ENCODE measurements at regions not wholly inside any gene's neighbourhood (a gene's known extent, or its start where the extent isn't known, plus 50 kb on each side); places are given as distances from the start of the nearest gene placed in this dataset.

DNA sequence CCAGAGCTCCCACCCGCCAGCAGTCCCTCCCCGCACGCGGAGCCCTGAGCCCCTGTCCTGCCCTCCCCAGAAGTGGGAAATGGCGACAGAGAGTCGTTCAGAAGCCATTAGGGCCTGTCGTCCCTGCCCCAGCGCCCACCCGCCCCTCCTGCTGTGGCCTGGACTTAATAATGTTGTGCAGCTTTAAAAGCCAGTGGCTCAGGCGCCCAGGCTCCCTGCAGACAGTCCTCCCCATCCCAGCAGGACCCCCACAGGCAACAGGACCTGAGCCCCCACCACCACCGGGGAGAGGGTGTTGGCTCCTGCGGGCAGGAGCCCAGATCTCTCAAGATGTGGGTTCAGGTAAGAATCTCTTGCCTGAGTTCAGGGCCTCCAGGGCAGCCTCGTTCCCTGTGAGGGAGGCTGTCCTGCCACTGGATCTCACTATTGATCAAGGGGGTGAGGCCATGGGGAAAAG lies 125.3 kb upstream of the RUNX3 start:
- no peak for DNase-seq

DNA sequence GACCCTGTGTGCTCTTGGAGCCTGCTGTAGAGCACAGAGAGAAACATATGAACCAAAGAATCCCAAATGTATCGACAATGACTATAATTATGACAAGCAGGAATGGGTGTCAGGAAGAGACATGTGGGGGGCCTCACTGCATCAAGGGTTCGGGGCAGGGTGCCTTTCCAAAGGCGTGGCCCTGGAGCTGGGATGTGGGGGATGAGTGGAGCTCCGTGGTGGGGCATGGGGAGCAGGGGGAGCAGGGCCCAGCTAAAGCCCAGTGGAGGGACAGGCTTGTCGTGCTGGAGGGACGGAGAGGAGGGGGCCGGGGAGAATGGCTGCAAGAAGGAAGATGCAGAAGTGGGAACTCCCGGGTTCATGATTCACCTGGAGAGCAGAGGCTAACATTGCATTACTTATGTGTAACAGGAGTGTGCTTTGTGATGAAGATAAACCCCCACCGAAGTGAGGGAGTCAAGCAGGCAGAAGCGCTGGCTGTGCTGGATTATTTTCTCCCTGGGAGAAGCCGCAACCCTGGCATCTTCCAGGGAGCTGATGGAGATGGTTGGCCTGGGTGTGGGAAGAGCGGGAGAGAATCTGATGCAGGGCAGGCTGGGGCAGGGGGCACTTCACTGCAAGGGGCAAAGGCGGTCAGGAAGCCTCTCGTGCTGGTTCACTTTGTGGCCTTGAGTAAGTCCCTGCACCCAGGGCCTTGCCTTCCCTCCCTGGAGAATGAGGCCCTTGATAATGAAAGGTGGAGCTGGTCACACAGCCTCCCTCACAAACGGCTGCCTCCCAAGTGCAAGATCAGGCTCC lies 124.6 kb upstream of the RUNX3 start:
- DNase-seq = no peak

GRCh38 chr1:25053576-25054250 lies 123.6 kb upstream of the RUNX3 start:
- DNase-seq = no peak

- DNase-seq = no peak
Observed at GRCh38 chr1:25051906-25052305, 121.8 kb upstream of the RUNX3 start.

- DNase-seq = no peak
Observed at GRCh38 chr1:25051504-25051903, 121.4 kb upstream of the RUNX3 start.

- DNase-seq = no peak
Observed at GRCh38 chr1:25050165-25050564, 120.1 kb upstream of the RUNX3 start.

GRCh38 chr1:25049190-25049589 lies 119.1 kb upstream of the RUNX3 start:
- no peak for DNase-seq

DNA sequence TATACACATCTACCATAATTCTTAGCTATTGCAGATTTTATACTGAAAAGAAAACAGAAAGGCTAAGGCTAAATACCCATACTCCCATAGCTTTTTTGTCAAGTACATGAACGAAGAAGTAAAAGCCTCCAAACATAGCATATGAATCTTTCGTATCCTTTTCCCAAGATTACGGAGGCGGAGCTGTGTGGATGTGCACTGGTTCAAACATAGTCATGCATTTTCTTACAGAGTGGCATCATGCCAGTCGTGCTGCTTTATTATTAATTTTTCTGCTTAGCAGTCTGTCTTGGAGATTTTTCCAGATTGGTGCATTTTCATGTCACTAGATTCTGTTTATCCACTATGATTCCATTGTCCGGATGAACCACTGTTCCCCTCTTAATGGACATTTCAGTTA lies 118.7 kb upstream of the RUNX3 start:
- DNase-seq = no peak

DNA sequence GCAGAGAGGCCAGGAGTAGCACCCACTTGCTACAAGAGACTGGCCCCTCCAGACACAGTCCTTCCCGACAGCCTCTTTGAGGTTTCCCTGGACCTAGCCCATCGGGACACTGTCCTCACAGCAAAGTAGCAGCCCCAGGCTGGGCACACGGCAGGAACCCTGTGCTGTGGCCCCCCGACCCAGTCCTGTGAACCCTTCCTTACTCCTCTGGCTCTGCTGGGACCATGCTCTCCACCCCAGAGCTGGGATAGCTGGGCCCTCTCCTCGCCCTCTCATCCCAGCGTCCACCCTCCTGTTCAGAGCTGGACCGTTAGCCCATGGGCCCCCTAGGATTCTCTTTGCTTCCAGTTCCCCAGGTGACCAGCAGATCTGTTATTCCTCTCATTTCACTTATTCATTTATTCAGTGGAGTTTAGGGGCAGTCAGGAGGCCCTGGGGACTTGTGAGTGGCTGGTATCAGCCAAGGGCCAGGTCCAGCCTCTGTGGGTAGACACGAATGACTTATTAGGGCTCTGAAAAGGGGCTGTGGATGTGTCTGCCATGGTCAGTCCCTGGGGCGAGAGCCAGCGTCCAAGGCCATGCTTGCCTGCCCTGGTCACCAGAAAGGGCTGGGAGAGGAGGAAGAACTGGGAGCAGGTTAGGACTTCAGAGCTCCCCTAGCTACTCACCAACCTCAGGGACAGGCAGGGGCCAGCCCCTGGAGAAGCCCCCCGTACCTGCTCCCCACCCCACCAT lies 117.6 kb upstream of the RUNX3 start:
- no peak for DNase-seq

GRCh38 chr1:25046194-25046532 lies 116.1 kb upstream of the RUNX3 start:
- no peak for DNase-seq

- no peak for DNase-seq
Observed at GRCh38 chr1:25045480-25046193, 115.6 kb upstream of the RUNX3 start.

GRCh38 chr1:25043228-25043580 lies 113.1 kb upstream of the RUNX3 start:
- no peak for DNase-seq

GRCh38 chr1:25042331-25043227 lies 112.5 kb upstream of the RUNX3 start:
- DNase-seq = no peak

DNA sequence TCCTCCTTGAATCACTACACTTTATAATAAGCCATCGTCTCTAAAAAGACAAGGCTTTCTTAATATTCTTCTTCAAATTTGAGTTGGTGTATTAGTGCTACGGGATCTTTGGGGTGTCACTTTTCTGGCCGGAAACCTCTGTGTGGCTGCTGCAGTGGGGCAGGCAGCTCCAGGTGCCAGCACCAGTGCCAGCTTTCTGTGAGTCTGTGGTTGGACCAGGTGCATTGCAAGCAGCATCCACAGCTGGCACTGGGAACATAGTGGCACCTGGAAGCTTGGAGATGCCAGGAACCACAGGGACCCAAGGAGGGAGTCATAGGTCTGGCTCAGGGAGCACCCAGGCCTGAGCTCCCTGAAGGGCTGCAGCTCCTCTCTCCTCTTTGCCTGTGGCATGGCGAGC lies 111.8 kb upstream of the RUNX3 start:
- no peak for DNase-seq

DNA sequence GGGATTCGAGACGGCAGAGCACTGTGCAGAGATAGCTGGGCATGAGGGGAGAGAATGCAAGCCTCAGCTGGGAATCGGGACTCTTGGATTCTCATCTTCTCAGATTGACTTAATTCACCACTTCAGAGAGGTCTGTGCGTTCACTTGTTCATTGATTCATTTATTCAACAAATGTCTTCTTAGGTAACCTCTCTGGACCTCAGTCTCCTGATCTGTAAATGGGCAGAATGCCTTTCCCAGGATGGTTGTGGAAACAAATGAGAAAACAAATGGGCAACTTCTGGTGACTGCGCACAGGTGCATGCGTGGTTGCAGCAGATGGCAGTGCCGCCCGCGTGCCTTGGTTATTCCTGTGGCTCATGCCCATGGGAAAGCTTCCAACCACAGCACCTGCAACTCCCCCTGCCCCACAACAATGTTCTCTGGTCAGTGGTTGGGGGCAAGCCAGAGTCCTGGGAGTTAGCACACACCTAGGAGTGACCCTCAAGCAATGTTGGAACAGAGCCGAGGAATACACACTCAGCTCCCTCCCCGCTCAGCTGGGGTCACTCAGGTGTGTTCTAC lies 110.1 kb upstream of the RUNX3 start:
- DNase-seq = no peak

- DNase-seq = no peak
Observed at GRCh38 chr1:25039229-25039628, 109.2 kb upstream of the RUNX3 start.

DNA sequence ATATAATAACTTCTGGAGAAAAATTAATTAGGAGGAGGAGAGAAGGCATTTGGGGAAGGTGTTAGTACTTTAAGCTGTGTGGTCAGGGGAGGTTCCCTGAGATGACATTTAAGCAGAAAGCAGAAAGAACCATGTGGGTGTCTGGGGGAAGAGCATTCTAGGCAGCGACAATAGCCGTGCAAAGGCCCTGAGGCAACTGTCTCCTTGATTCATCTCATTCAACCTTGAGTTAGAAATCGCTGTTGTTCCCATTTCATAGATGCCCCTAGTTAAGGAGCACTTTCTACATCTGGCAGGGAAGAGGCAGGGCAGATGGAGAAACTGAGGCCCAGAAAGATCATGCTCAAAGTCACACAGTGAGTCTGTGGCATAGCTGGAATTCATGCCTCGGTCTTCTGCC lies 108.6 kb upstream of the RUNX3 start:
- DNase-seq = no peak

- DNase-seq = no peak
Observed at GRCh38 chr1:25037174-25038074, 107.3 kb upstream of the RUNX3 start.

- no peak for DNase-seq
Observed at GRCh38 chr1:25036117-25036546, 106.1 kb upstream of the RUNX3 start.

DNA sequence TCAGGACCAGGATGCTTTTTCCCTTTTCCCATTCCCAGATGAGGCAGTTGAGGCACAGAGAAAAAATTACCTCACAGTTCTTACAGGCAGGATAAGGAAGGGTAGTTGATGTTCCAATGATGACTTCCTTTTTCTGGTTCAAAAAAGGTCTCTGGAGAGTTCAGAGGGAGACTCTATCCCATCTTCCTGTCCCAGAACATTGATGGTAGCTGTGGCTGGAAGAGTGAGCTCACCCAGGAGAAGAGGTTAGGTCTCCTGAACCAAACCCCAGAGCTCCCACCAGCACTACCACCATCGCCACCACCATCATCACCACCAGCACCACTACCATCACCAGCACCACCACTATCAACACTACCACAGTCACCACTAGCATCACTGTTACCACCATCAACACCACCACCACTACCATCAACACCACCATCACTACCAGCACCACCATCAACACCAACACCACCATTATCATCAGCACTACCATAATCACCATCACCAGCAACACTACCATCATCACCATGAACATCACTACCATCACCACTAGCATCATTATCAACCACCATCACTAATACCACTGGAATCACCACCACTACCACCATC lies 105.5 kb upstream of the RUNX3 start:
- no peak for DNase-seq
